HepG2 (cell line): ENCODE measurements at regions not wholly inside any gene's neighbourhood (a gene's known extent, or its start where the extent isn't known, plus 50 kb on each side); places are given as distances from the start of the nearest gene placed in this dataset.

Experiments
- ATAC-seq: fragments of 200-7000 bp; cut with Tn5 transposase; 3 replicates; pipeline ENCODE4 v1.9.1; 2020; ENCODE audit warnings: mild to moderate bottlenecking, moderate library complexity
- BruUV-seq: library from RNA; stranded (reverse); fragments of 400-500 nt; replicated peaks from 2 replicates; lab custom pipeline; 2021; lab: Mats Ljungman, UMichigan
- CTCF ChIA-PET: fragments of 300-600 bp; formaldehyde crosslinking; extraction: SDS; loops from one replicate; lab custom pipeline; 2021; ENCODE audit warnings: low total read pairs, inconsistent platforms, low intra/inter-chr PET ratio; lab: Yijun Ruan, JAX
- POLR2A ChIA-PET: fragments of 350-600 bp; sonication (Branson Sonifier 250); formaldehyde crosslinking; loops from one replicate; lab custom pipeline; 2020; ENCODE audit warnings: antibody characterized with exemption, inconsistent platforms; lab: Yijun Ruan, JAX
- DNase-seq: peaks from one replicate; pipeline ENCODE4 v3.0.0-alpha.2; 2015; ENCODE audit warnings: low spot score
- FAIRE-seq: peaks from 3 replicates; lab custom pipeline; 2011; peaks lifted over from hg19 to GRCh38; lab: Jason Lieb, UNC
- H2AFZ ChIP-seq: one replicate; pipeline ENCODE4 v1.6.1; 2011; ENCODE audit warnings: low read length, inconsistent platforms
- H3K27ac ChIP-seq: fragments of 300-600 bp; 3 replicates; pipeline ENCODE4 v1.8.0; 2011; ENCODE audit warnings: mixed run types, mild to moderate bottlenecking, mixed read lengths, low read length, inconsistent platforms; ENCODE audit not compliant: insufficient read depth; ENCODE audit errors: extremely low read length
- H3K27me3 ChIP-seq, 2 experiments: fragments of 200-600 bp in 1 of 2; 2 replicates in 1 of 2; 3 replicates in 1 of 2; pipeline versions ENCODE4 v1.6.0 to v1.8.0; 2011; ENCODE audit warnings: low read length in 2 of 2, mild to moderate bottlenecking in 2 of 2, moderate library complexity in 2 of 2, inconsistent platforms in 1 of 2; ENCODE audit not compliant: insufficient read depth in 2 of 2, control insufficient read depth in 1 of 2
- H3K36me3 ChIP-seq, 2 experiments: fragments of 200-600 bp in 1 of 2; replicated peaks in 1 of 2; 2 replicates in 1 of 2; 3 replicates in 1 of 2; pipeline versions ENCODE4 v1.5.1 to v1.8.0; 2011; ENCODE audit warnings: low read length in 2 of 2, inconsistent platforms in 1 of 2; ENCODE audit not compliant: insufficient read depth in 2 of 2, control insufficient read depth in 1 of 2
- H3K4me1 ChIP-seq: 2 replicates; pipeline ENCODE4 v1.5.1; 2012; ENCODE audit warnings: low read length, inconsistent platforms; ENCODE audit not compliant: insufficient read depth
- H3K4me2 ChIP-seq: 2 replicates; pipeline ENCODE4 v1.6.0; 2011; ENCODE audit warnings: low read depth, low read length, inconsistent platforms
- H3K4me3 ChIP-seq, 3 experiments: fragments of 200-600 bp in 1 of 3; sonication (generic), shearing (Covaris generic) in 1 of 3; replicated peaks in 1 of 3; 2 replicates each; pipeline ENCODE4 v1.5.1; 2011 to 2016; ENCODE audit warnings: low read length in 3 of 3, inconsistent platforms in 2 of 3, low read depth in 2 of 3, mild to moderate bottlenecking in 2 of 3, control low read depth in 1 of 3, mixed read lengths in 1 of 3; ENCODE audit not compliant: insufficient read depth in 1 of 3
- H3K79me2 ChIP-seq: one replicate; pipeline ENCODE4 v1.6.1; 2011; ENCODE audit warnings: low read length, inconsistent platforms; ENCODE audit not compliant: insufficient read depth
- H3K9ac ChIP-seq: 2 replicates; pipeline ENCODE4 v1.6.0; 2011; ENCODE audit warnings: mild to moderate bottlenecking, low read depth, low read length, inconsistent platforms; ENCODE audit not compliant: insufficient read depth
- H3K9me3 ChIP-seq: 2 replicates; pipeline ENCODE4 v1.5.1; 2012; ENCODE audit warnings: mild to moderate bottlenecking, low read length
- H4K20me1 ChIP-seq: 2 replicates; pipeline ENCODE4 v1.6.0; 2011; ENCODE audit warnings: inconsistent platforms, mild to moderate bottlenecking, low read length, moderate library complexity; ENCODE audit not compliant: insufficient read depth
- CHD2 ChIP-seq: IDR thresholded peaks from 2 replicates; pipeline ENCODE4 v1.6.1; 2011; ENCODE audit warnings: low read depth, low read length, improper control_type of control experiment
- CSRNP1 ChIP-seq: sonication (generic); formaldehyde crosslinking; IDR thresholded peaks from 2 replicates; pipeline ENCODE4 v1.8.1; 2023; ENCODE audit warnings: mild to moderate bottlenecking, missing genetic modification reagents
- CTCF ChIP-seq: sonication (generic); formaldehyde crosslinking; IDR thresholded peaks from 2 replicates; pipeline ENCODE4 v1.5.0; 2020; ENCODE audit warnings: mild to moderate bottlenecking, missing genetic modification reagents, moderate library complexity
- FOXA3 ChIP-seq: IDR thresholded peaks from 2 replicates; pipeline ENCODE4 v1.6.1; 2016; ENCODE audit warnings: missing genetic modification reagents, missing compliant biosample characterization
- HDAC2 ChIP-seq: sonication (generic); formaldehyde crosslinking; IDR thresholded peaks from 2 replicates; pipeline ENCODE4 v1.4.0; 2020; ENCODE audit warnings: missing genetic modification reagents
- MAFG ChIP-seq: sonication (generic); formaldehyde crosslinking; IDR thresholded peaks from 2 replicates; pipeline ENCODE4 v1.5.1; 2020; ENCODE audit warnings: mild to moderate bottlenecking, missing genetic modification reagents
- NFE2L1 ChIP-seq: sonication (generic); formaldehyde crosslinking; IDR thresholded peaks from 2 replicates; pipeline ENCODE4 v1.4.0; 2020; ENCODE audit warnings: missing genetic modification reagents, mild to moderate bottlenecking, borderline replicate concordance
- SIX4 ChIP-seq: sonication (generic); formaldehyde crosslinking; IDR thresholded peaks from 2 replicates; pipeline ENCODE4 v1.4.0; 2020; ENCODE audit warnings: missing genetic modification reagents
- SKI ChIP-seq: fragments of 450-650 bp; IDR thresholded peaks from one replicate; pipeline ENCODE4 v1.6.1; 2018; ENCODE audit warnings: mild to moderate bottlenecking; ENCODE audit not compliant: partially characterized antibody
- SMAD9 ChIP-seq: sonication (generic); formaldehyde crosslinking; IDR thresholded peaks from 2 replicates; pipeline ENCODE4 v1.5.1; 2020; ENCODE audit warnings: mild to moderate bottlenecking, missing genetic modification reagents
- ZNF260 ChIP-seq: sonication (generic); formaldehyde crosslinking; IDR thresholded peaks from 2 replicates; pipeline ENCODE4 v1.4.0; 2020; ENCODE audit warnings: missing genetic modification reagents, low read depth, mild to moderate bottlenecking, borderline replicate concordance
- ZNF329 ChIP-seq: sonication (generic); formaldehyde crosslinking; IDR thresholded peaks from 2 replicates; pipeline ENCODE4 v1.9.0; 2021; ENCODE audit warnings: low read depth, mild to moderate bottlenecking, missing genetic modification reagents
- ZNF446 ChIP-seq: sonication (generic); formaldehyde crosslinking; IDR thresholded peaks from 2 replicates; pipeline ENCODE4 v1.5.0; 2020; ENCODE audit warnings: mild to moderate bottlenecking, missing genetic modification reagents
- ZNF674 ChIP-seq: sonication (generic); formaldehyde crosslinking; IDR thresholded peaks from 2 replicates; pipeline ENCODE4 v1.5.0; 2020; ENCODE audit warnings: low read depth, mild to moderate bottlenecking, missing genetic modification reagents
- WGBS: methylation state at CpG from one replicate; pipeline ENCODE4 v1.1.6; 2017; ENCODE audit warnings: low lambda C conversion rate; 5-methylcytosine and 5-hydroxymethylcytosine counted together
- in situ Hi-C: cut with HindIII; loops from 2 replicates; pipeline ENCODE4 v1.10.0; 2017; ENCODE audit warnings: low pct_unique_long_range_greater_than_20kb; ENCODE audit not compliant: extremely low pct_ligation_motif_present
- intact Hi-C: fragments of 100-400 bp; cut with micrococcal nuclease; formaldehyde crosslinking; loops from one replicate; pipeline ENCODE4 v1.10.0; 2022; ENCODE audit not compliant: unreplicated experiment
- TF ChIP-seq, protein P1 (sequence below): sonication (generic); formaldehyde crosslinking; IDR thresholded peaks from 2 replicates; pipeline ENCODE4 v1.5.0; 2020; ENCODE audit warnings: missing genetic modification reagents
- TF ChIP-seq, protein P2 (sequence below): sonication (generic); formaldehyde crosslinking; IDR thresholded peaks from 2 replicates; pipeline ENCODE4 v1.8.0; 2023; ENCODE audit warnings: mild to moderate bottlenecking, missing genetic modification reagents
- TF ChIP-seq, protein P3 (sequence below): sonication (generic); formaldehyde crosslinking; IDR thresholded peaks from 2 replicates; pipeline ENCODE4 v1.4.0; 2020; ENCODE audit warnings: missing genetic modification reagents, borderline replicate concordance

DNA sequence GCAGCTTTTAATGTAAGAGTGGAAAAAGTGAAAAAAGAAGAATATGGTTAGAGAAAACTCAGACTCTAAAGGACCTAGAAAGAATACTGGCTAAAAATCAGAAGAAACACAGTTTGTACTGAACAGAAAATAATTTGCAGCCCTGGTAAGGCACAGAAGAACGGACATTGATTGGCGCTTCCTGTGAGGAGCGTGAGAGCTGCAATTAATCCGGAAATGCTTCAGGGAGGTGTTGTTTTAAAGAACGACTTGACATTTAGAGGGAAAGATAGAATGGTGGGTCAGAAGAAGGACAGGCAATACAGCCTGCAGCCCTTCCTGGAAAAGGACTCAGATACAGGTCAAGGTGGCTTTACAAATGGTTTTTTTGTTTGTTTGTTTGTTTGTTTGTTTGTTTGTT lies 151.3 kb upstream of the TSC22D2 start (continued):
- TF ChIP-seq ZNF446 (CRISPR knock-in tag), result no peak
- TF ChIP-seq, protein P1, sequence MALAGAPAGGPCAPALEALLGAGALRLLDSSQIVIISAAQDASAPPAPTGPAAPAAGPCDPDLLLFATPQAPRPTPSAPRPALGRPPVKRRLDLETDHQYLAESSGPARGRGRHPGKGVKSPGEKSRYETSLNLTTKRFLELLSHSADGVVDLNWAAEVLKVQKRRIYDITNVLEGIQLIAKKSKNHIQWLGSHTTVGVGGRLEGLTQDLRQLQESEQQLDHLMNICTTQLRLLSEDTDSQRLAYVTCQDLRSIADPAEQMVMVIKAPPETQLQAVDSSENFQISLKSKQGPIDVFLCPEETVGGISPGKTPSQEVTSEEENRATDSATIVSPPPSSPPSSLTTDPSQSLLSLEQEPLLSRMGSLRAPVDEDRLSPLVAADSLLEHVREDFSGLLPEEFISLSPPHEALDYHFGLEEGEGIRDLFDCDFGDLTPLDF (CRISPR knock-in tag), result no peak
- no peak for TF ChIP-seq CTCF (CRISPR knock-in tag)
- no peak for TF ChIP-seq MAFG (CRISPR knock-in tag)

DNA sequence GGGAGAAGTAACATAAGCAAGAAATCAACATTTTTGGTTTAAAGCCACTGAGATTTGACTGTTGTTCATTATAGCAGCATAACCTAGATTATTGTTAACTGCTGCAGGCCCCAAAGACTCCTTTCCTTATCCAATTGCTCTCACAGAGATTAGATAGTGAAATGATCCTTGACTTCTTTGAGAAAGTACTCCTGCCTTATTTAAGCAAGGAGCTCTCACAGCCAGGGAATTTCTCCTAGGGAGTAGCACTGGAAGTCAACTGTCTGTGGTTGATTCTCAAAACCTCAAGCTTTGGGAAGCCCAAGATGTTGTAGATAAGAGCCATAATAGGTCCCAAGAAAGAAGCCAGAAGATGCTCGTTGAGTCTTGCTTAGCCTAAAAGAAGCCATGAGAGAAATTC lies 151.8 kb upstream of the TSC22D2 start:
- H3K36me3 ChIP-seq, result no peaks in the 10 kb centered on the region
- H3K9ac ChIP-seq, result no peak overlapping the region
- in situ Hi-C loops (no loop called here), intact Hi-C loops (no loop called here)
- peaks cover 0 to 2% of the 10 kb centered on the region in 2 experiments; a peak in 2 of 5 replicates for H3K27me3 ChIP-seq
- DNase-seq (no peak), ATAC-seq (no peak), FAIRE-seq (no peak)
- POLR2A ChIA-PET, result no interaction called here
- H3K9me3 ChIP-seq, result no peaks in the 10 kb centered on the region
- no peak overlapping the region for H3K27ac ChIP-seq
- H4K20me1 ChIP-seq, result no peaks in the 10 kb centered on the region
- H3K79me2 ChIP-seq, result no peaks in the 10 kb centered on the region
- peaks cover 27% of the 10 kb centered on the region for H3K4me1 ChIP-seq
- CTCF ChIA-PET, result no interaction called here
- no peak overlapping the region for H3K4me3 ChIP-seq
- H3K4me2 ChIP-seq, result no peak overlapping the region
- no TSS peak for BruUV-seq
- 52% methylated on average over 1 of the region's 1 CpG for WGBS
- H2AFZ ChIP-seq, result no peak overlapping the region
- TF ChIP-seq ZNF674 (CRISPR knock-in tag) (no peak), HDAC2 (CRISPR knock-in tag) (no peak), FOXA3 (CRISPR knock-in tag) (no peak), SMAD9 (no peak), CSRNP1 (no peak), SIX4 (CRISPR knock-in tag) (no peak), SKI (no peak), CHD2 (no peak), ZNF329 (CRISPR knock-in tag) (no peak), ZNF260 (no peak), NFE2L1 (CRISPR knock-in tag) (no peak)
- TF ChIP-seq, protein P2, sequence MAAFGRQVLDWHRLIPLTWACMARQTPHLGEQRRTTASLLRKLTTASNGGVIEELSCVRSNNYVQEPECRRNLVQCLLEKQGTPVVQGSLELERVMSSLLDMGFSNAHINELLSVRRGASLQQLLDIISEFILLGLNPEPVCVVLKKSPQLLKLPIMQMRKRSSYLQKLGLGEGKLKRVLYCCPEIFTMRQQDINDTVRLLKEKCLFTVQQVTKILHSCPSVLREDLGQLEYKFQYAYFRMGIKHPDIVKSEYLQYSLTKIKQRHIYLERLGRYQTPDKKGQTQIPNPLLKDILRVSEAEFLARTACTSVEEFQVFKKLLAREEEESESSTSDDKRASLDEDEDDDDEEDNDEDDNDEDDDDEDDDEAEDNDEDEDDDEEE (CRISPR knock-in tag), result no peak
- TF ChIP-seq, protein P3, sequence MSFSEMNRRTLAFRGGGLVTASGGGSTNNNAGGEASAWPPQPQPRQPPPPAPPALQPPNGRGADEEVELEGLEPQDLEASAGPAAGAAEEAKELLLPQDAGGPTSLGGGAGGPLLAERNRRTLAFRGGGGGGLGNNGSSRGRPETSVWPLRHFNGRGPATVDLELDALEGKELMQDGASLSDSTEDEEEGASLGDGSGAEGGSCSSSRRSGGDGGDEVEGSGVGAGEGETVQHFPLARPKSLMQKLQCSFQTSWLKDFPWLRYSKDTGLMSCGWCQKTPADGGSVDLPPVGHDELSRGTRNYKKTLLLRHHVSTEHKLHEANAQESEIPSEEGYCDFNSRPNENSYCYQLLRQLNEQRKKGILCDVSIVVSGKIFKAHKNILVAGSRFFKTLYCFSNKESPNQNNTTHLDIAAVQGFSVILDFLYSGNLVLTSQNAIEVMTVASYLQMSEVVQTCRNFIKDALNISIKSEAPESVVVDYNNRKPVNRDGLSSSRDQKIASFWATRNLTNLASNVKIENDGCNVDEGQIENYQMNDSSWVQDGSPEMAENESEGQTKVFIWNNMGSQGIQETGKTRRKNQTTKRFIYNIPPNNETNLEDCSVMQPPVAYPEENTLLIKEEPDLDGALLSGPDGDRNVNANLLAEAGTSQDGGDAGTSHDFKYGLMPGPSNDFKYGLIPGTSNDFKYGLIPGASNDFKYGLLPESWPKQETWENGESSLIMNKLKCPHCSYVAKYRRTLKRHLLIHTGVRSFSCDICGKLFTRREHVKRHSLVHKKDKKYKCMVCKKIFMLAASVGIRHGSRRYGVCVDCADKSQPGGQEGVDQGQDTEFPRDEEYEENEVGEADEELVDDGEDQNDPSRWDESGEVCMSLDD (CRISPR knock-in tag), result no peak
